GM18873 (cell line): ENCODE measurements at regions not wholly inside any gene's neighbourhood (a gene's known extent, or its start where the extent isn't known, plus 50 kb on each side); places are given as distances from the start of the nearest gene placed in this dataset.

Source experiments
- ATAC-seq: cut with Tn5 transposase; IDR thresholded peaks from one replicate; pipeline ENCODE4 v1.9.1; 2021; ENCODE audit warnings: mild to moderate bottlenecking, moderate library complexity, moderate number of reproducible peaks; ENCODE audit not compliant: unreplicated experiment, low FRiP score

GRCh38 chr4:128606173-128606572, 203.3 kb upstream of the JADE1 start:
- ATAC-seq, result no peak

GRCh38 chr4:128604840-128605239, 204.7 kb upstream of the JADE1 start:
- no peak for ATAC-seq

GRCh38 chr4:128604204-128604603, 205.3 kb upstream of the JADE1 start:
- no peak for ATAC-seq

- ATAC-seq, result no peak
Observed at GRCh38 chr4:128603081-128603480, 206.4 kb upstream of the JADE1 start.

GRCh38 chr4:128601991-128602695, 207.4 kb upstream of the JADE1 start:
- ATAC-seq, result no peak

- ATAC-seq, result no peak
Observed at GRCh38 chr4:128600996-128601871, 208.3 kb upstream of the JADE1 start.

- no peak for ATAC-seq
Observed at GRCh38 chr4:128600410-128600809, 209.1 kb upstream of the JADE1 start.

- ATAC-seq, result no peak
Observed at GRCh38 chr4:128597500-128597899, 212.0 kb upstream of the JADE1 start.

GRCh38 chr4:128596853-128597252, 212.6 kb upstream of the JADE1 start:
- ATAC-seq, result no peak

- ATAC-seq, result no peak
Observed at GRCh38 chr4:128596115-128596514, 213.4 kb upstream of the JADE1 start.

- ATAC-seq, result no peak
Observed at GRCh38 chr4:128591482-128591881, 218.0 kb upstream of the JADE1 start.

GRCh38 chr4:128590773-128591172, 218.7 kb upstream of the JADE1 start:
- ATAC-seq, result no peak

GRCh38 chr4:128590034-128590740, 219.3 kb upstream of the JADE1 start:
- no peak for ATAC-seq

GRCh38 chr4:128589384-128589965, 220.0 kb upstream of the JADE1 start:
- no peak for ATAC-seq

- no peak for ATAC-seq
Observed at GRCh38 chr4:128587382-128587781, 222.1 kb upstream of the JADE1 start.

GRCh38 chr4:128583753-128584712, 225.5 kb upstream of the JADE1 start:
- no peak for ATAC-seq

GRCh38 chr4:128582427-128582870, 227.1 kb upstream of the JADE1 start:
- ATAC-seq, result no peak

GRCh38 chr4:128579154-128579853, 230.2 kb upstream of the JADE1 start:
- ATAC-seq, result no peak

- peak; percentile 78 for ATAC-seq
Observed at GRCh38 chr4:128574706-128575105, 234.8 kb upstream of the JADE1 start.
